T-cell (primary cell): ENCODE measurements at regions not wholly inside any gene's neighbourhood (a gene's known extent, or its start where the extent isn't known, plus 50 kb on each side); places are given as distances from the start of the nearest gene placed in this dataset.
"Not testable (repeated sequence)": the region's sequence is repeated elsewhere in the genome, so short reads cannot be mapped to it uniquely, and the experiment has no call there.

Experiments used
- ATAC-seq, 4 experiments: fragments of 200-7000 bp in 3 of 4; fragments of 150-1000 bp in 1 of 4; cut with Tn5 transposase; replicated peaks in 1 of 4; 1 replicate in 3 of 4; 2 replicates in 1 of 4; pipeline ENCODE4 v1.10.0; 2021; ENCODE audit warnings: moderate library complexity in 3 of 4, mild to moderate bottlenecking in 2 of 4, moderate number of reproducible peaks in 1 of 4
- CTCF ChIA-PET, 2 donors: fragments of 300-600 bp; sonication (Branson Sonifier 250); formaldehyde crosslinking; loops; one replicate each; lab custom pipeline; 2022; ENCODE audit warnings: antibody characterized with exemption in 2 of 2; lab: Charles Lee
- POLR2A ChIA-PET, 2 donors: fragments of 300-600 bp; sonication (Branson Sonifier 250); formaldehyde crosslinking; loops; one replicate each; lab custom pipeline; 2022; ENCODE audit warnings: antibody characterized with exemption in 2 of 2; lab: Charles Lee
- DNase-seq, 35 experiments: peaks; one replicate each; pipeline versions ENCODE4 v3.0.0 to v3.0.0-alpha.2; 2013 to 2023
- H3K27ac ChIP-seq: one replicate; pipeline ENCODE4 v1.5.1; 2013; ENCODE audit warnings: low read length
- H3K27me3 ChIP-seq, 2 experiments: replicated peaks in 1 of 2; 1 replicate in 1 of 2; 2 replicates in 1 of 2; pipeline versions ENCODE4 v1.6.1 to v1.7.0; 2013; ENCODE audit warnings: low read length in 1 of 2, mixed read lengths in 1 of 2; ENCODE audit not compliant: control insufficient read depth in 2 of 2, insufficient read depth in 2 of 2; ENCODE audit errors: extremely low read depth in 1 of 2
- H3K36me3 ChIP-seq, 2 donors: 1 replicate in 1 of 2; 2 replicates in 1 of 2; pipeline versions ENCODE4 v1.6.1 to v1.7.0; 2013; ENCODE audit warnings: low read length in 1 of 2; ENCODE audit not compliant: control insufficient read depth in 2 of 2, insufficient read depth in 1 of 2; ENCODE audit errors: extremely low read depth in 1 of 2
- H3K4me1 ChIP-seq, 2 experiments: 1 replicate in 1 of 2; 2 replicates in 1 of 2; pipeline versions ENCODE4 v1.6.1 to v1.7.0; 2013; ENCODE audit warnings: low read length in 2 of 2, mixed read lengths in 1 of 2; ENCODE audit not compliant: insufficient read depth in 2 of 2, control insufficient read depth in 1 of 2; ENCODE audit errors: extremely low read depth in 1 of 2
- H3K4me3 ChIP-seq, 2 donors: 1 replicate in 1 of 2; 2 replicates in 1 of 2; pipeline versions ENCODE4 v1.5.1 to v1.7.0; 2013; ENCODE audit warnings: mild to moderate bottlenecking in 2 of 2, low read length in 1 of 2, moderate library complexity in 1 of 2; ENCODE audit not compliant: control insufficient read depth in 1 of 2; ENCODE audit errors: extremely low read depth in 1 of 2
- H3K9me3 ChIP-seq: 2 replicates; pipeline ENCODE4 v1.7.0; 2013
- H3K27ac Mint-ChIP-seq, 2 donors: one replicate each; pipeline ENCODE4 v1.8.0; 2020 to 2021; ENCODE audit warnings: mild to moderate bottlenecking in 2 of 2, mixed read lengths in 2 of 2
- H3K27me3 Mint-ChIP-seq, 2 donors: one replicate each; pipeline ENCODE4 v1.8.0; 2021 to 2022; ENCODE audit warnings: mixed read lengths in 2 of 2
- H3K36me3 Mint-ChIP-seq: one replicate; pipeline ENCODE4 v1.8.0; 2021; ENCODE audit warnings: mixed read lengths
- H3K4me1 Mint-ChIP-seq, 3 donors: one replicate each; pipeline ENCODE4 v1.8.0; 2020 to 2022; ENCODE audit warnings: mixed read lengths in 3 of 3, mild to moderate bottlenecking in 1 of 3
- H3K4me3 Mint-ChIP-seq, 3 donors: one replicate each; pipeline ENCODE4 v1.8.0; 2020 to 2022; ENCODE audit warnings: mild to moderate bottlenecking in 3 of 3, mixed read lengths in 3 of 3, moderate library complexity in 3 of 3
- H3K9me3 Mint-ChIP-seq, 3 donors: one replicate each; pipeline ENCODE4 v1.8.0; 2020 to 2022; ENCODE audit warnings: mixed read lengths in 3 of 3
- WGBS: methylation state at CpG from one replicate; pipeline ENCODE4 v1.1.5; 2013; ENCODE audit warnings: missing lambda C conversion rate; ENCODE audit not compliant: insufficient coverage; 5-methylcytosine and 5-hydroxymethylcytosine counted together

- no peak for DNase-seq
Observed at GRCh38 chr1:29591601-29592260, 355.4 kb downstream of the PTPRU start.

DNA sequence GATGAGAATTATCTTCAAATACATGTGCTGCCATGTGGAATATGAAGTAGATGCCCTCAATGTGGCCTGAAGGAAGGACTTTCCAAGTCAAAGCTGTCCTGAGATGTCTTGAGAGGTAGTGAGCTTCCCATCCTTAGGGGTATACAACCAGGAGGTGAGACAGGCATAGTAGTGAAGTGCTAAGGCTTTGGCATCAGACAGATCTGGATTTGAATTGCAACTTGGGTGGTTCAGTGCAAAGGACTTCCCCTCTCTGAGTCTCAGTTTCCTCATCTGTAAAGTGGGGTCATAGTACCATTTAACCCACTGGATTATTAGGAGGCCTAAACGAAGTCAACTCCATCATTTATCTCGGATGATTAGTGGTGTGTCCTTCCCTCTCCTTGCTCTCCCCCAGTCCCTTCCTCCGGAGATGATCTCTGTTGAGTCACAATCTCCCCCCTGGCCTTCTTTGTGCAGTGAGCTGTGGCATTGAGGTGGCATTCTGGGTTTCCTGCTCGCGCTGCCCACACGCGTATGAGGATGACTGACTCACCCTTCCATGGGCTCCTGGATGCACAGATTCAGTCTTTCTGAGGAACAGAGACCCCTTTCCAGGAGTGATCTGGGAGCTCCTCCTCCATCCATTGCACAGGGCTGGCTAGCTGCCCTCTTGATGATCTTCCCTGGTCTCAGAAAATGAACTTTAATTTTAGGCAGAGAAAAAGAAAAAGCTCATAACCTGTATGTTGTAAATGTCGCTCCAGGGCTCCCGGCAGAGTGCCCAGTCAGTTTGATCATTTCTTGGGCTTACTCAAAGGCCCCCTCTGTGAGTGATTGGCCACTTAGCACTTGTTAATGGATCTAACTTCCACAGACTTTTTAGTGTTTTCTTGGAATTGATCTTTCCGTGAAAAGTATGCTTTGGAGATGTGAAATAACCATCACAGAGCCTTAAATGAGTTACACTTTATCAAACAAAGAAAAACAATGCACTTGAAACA is 354.6 kb downstream of the PTPRU start:
- 72% methylated on average over 4 of the region's 10 CpGs for WGBS
- peaks cover 9 to 28% of the 10 kb centered on the region in 2 donors for H3K27me3 Mint-ChIP-seq
- Histone ChIP-seq H3K4me1 (no peaks in the 10 kb centered on the region), H3K27me3 (peaks cover 0 to 33% of the 10 kb centered on the region in 2 experiments), H3K36me3 (no peaks in the 10 kb centered on the region), H3K4me3 (no peak overlapping the region), H3K27ac (no peak overlapping the region), H3K9me3 (no peaks in the 10 kb centered on the region)
- DNase-seq = no peak
- H3K27ac Mint-ChIP-seq = no peak overlapping the region
- H3K36me3 Mint-ChIP-seq = no peaks in the 10 kb centered on the region
- H3K4me1 Mint-ChIP-seq = no peaks in the 10 kb centered on the region
- CTCF ChIA-PET = no interaction called here
- peaks cover 0 to 6% (median 0%) of the 10 kb centered on the region in 3 donors for H3K9me3 Mint-ChIP-seq
- POLR2A ChIA-PET = no interaction called here
- no peak for ATAC-seq
- H3K4me3 Mint-ChIP-seq = no peak overlapping the region

More at GRCh38 chr1:29591601-29592260, 355.4 kb downstream of the PTPRU start:
- no peaks in the 10 kb centered on the region for H3K4me1 Mint-ChIP-seq
- no peak overlapping the region for H3K27ac Mint-ChIP-seq
- 69% methylated on average over 4 of the region's 13 CpGs for WGBS
- H3K27me3 ChIP-seq = peaks cover 0 to 30% of the 10 kb centered on the region in 2 experiments
- H3K4me3 ChIP-seq = no peak overlapping the region
- no peak for ATAC-seq
- H3K27ac ChIP-seq = no peak overlapping the region
- H3K4me3 Mint-ChIP-seq = no peak overlapping the region
- CTCF ChIA-PET = no interaction called here
- no peaks in the 10 kb centered on the region for H3K36me3 ChIP-seq
- peaks cover 0 to 6% (median 0%) of the 10 kb centered on the region in 3 donors for H3K9me3 Mint-ChIP-seq
- peaks cover 8 to 25% of the 10 kb centered on the region in 2 donors for H3K27me3 Mint-ChIP-seq
- no peaks in the 10 kb centered on the region for H3K36me3 Mint-ChIP-seq
- POLR2A ChIA-PET = no interaction called here
- no peaks in the 10 kb centered on the region for H3K9me3 ChIP-seq
- H3K4me1 ChIP-seq = no peaks in the 10 kb centered on the region

- H3K9me3 Mint-ChIP-seq, H3K4me3 Mint-ChIP-seq, H3K9me3 ChIP-seq, H3K4me3 ChIP-seq, H3K27ac ChIP-seq, POLR2A ChIA-PET, H3K4me1 ChIP-seq, ATAC-seq, H3K36me3 ChIP-seq, H3K4me1 Mint-ChIP-seq, H3K36me3 Mint-ChIP-seq, H3K27ac Mint-ChIP-seq, CTCF ChIA-PET, DNase-seq: not testable (repeated sequence)
- peaks cover 0 to 44% of the 10 kb centered on the region in 2 experiments for H3K27me3 ChIP-seq
- WGBS = no CpG with 5 or more reads among the region's 3 CpGs
- peaks cover 11 to 26% of the 10 kb centered on the region in 2 donors for H3K27me3 Mint-ChIP-seq
Observed at GRCh38 chr1:29589716-29590115, 353.4 kb downstream of the PTPRU start.

- Mint-ChIP-seq H3K27me3 (peaks cover 15 to 32% of the 10 kb centered on the region in 2 donors), H3K4me1 (no peaks in the 10 kb centered on the region), H3K36me3 (no peaks in the 10 kb centered on the region), H3K27ac (no peak overlapping the region), H3K9me3 (peaks cover 0 to 6% (median 0%) of the 10 kb centered on the region in 3 donors), H3K4me3 (no peak overlapping the region)
- no peaks in the 10 kb centered on the region for H3K4me1 ChIP-seq
- peaks cover 0 to 28% of the 10 kb centered on the region in 2 experiments for H3K27me3 ChIP-seq
- DNase-seq (no peak), ATAC-seq (no peak)
- POLR2A ChIA-PET = no interaction called here
- H3K4me3 ChIP-seq = no peak overlapping the region
- CTCF ChIA-PET = no interaction called here
- 61% methylated on average over 3 of the region's 4 CpGs for WGBS
- no peaks in the 10 kb centered on the region for H3K9me3 ChIP-seq
- no peak overlapping the region for H3K27ac ChIP-seq
- H3K36me3 ChIP-seq = no peaks in the 10 kb centered on the region
Observed at GRCh38 chr1:29586991-29587745, 350.8 kb downstream of the PTPRU start.

DNA sequence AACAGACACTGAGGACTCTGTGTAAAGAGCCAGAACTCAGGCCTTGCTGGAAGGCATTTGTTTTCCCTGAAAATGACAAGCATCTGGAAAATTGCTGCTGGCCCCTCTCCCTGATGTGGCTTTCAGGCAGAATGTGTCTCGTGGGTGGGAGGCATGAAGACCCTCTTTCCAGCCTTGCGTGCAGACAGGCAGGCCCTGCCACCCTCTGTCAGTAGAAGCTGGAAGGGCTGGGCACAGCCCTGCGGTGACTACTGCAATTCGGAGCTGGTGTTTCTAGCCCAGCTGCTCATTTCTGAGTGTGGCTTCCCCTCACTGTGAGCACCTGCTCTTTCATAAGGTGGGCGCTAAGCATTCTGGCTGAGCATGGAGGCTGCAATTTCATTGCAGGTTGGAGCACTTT is 349.9 kb downstream of the PTPRU start:
- CTCF ChIA-PET = no interaction called here
- no peak overlapping the region for H3K27ac Mint-ChIP-seq
- DNase-seq (no peak), ATAC-seq (no peak)
- H3K9me3 Mint-ChIP-seq = peaks cover 0 to 6% (median 0%) of the 10 kb centered on the region in 3 donors
- Histone ChIP-seq H3K4me1 (no peaks in the 10 kb centered on the region), H3K9me3 (no peaks in the 10 kb centered on the region), H3K27ac (no peak overlapping the region), H3K27me3 (peaks cover 0 to 22% of the 10 kb centered on the region in 2 experiments), H3K36me3 (no peaks in the 10 kb centered on the region), H3K4me3 (no peak overlapping the region)
- no peaks in the 10 kb centered on the region for H3K4me1 Mint-ChIP-seq
- WGBS = 69% methylated on average over 4 of the region's 5 CpGs
- H3K36me3 Mint-ChIP-seq = no peaks in the 10 kb centered on the region
- H3K27me3 Mint-ChIP-seq = peaks cover 15 to 29% of the 10 kb centered on the region in 2 donors
- no peak overlapping the region for H3K4me3 Mint-ChIP-seq
- POLR2A ChIA-PET = no interaction called here

GRCh38 chr1:29585656-29586055 is 349.3 kb downstream of the PTPRU start:
- Histone ChIP-seq H3K4me1 (no peaks in the 10 kb centered on the region), H3K9me3 (no peaks in the 10 kb centered on the region), H3K27me3 (peaks cover 0 to 22% of the 10 kb centered on the region in 2 experiments), H3K4me3 (no peak overlapping the region), H3K36me3 (no peaks in the 10 kb centered on the region), H3K27ac (no peak overlapping the region)
- ATAC-seq (no peak), DNase-seq (no peak)
- POLR2A ChIA-PET = no interaction called here
- Mint-ChIP-seq H3K36me3 (no peaks in the 10 kb centered on the region), H3K4me3 (no peak overlapping the region), H3K27ac (no peak overlapping the region), H3K27me3 (peaks cover 15 to 25% of the 10 kb centered on the region in 2 donors), H3K9me3 (peaks cover 0 to 6% (median 0%) of the 10 kb centered on the region in 3 donors), H3K4me1 (no peaks in the 10 kb centered on the region)
- WGBS = 89% methylated on average over 5 of the region's 6 CpGs
- CTCF ChIA-PET = no interaction called here
